Stimulated activated CD4-positive, alpha-beta T cell treated with anti-CD3 and anti-CD28 coated beads, TNF-alpha, amount 100 ng/mL, for 48 hours (primary cell): ENCODE measurements at regions not wholly inside any gene's neighbourhood (a gene's known extent, or its start where the extent isn't known, plus 50 kb on each side); places are given as distances from the start of the nearest gene placed in this dataset.
"Not testable (repeated sequence)": the region's sequence is repeated elsewhere in the genome, so short reads cannot be mapped to it uniquely, and the experiment has no call there.

ENCODE experiments used
- DNase-seq, 3 donors: peaks; one replicate each; pipeline ENCODE4 v3.0.0-alpha.2; 2020; ENCODE audit warnings: low read depth in 3 of 3

GRCh38 chr2:18312818-18313217 is 247.6 kb downstream of the RDH14 start:
- DNase-seq = no peak

- no peak for DNase-seq
These were observed 248.8 kb downstream of the RDH14 start for GRCh38 chr2:18311420-18312195.

GRCh38 chr2:18309627-18310026 is 250.8 kb downstream of the RDH14 start:
- no peak for DNase-seq

GRCh38 chr2:18309188-18309587 is 251.3 kb downstream of the RDH14 start:
- no peak for DNase-seq

- no peak for DNase-seq
These were observed 255.6 kb downstream of the RDH14 start for GRCh38 chr2:18304849-18305248.

- no peak for DNase-seq
These were observed 258.9 kb downstream of the RDH14 start for GRCh38 chr2:18301421-18302139.

GRCh38 chr2:18299423-18300212 is 260.8 kb downstream of the RDH14 start:
- no peak for DNase-seq

GRCh38 chr2:18297534-18298058 is 262.9 kb downstream of the RDH14 start:
- DNase-seq = no peak

GRCh38 chr2:18290386-18290785 is 270.1 kb downstream of the RDH14 start:
- DNase-seq = no peak

GRCh38 chr2:18286897-18287296 is 273.6 kb downstream of the RDH14 start:
- no peak for DNase-seq

- DNase-seq = no peak
These were observed 276.1 kb downstream of the RDH14 start for GRCh38 chr2:18284331-18284730.

- no peak for DNase-seq
These were observed 278.4 kb downstream of the RDH14 start for GRCh38 chr2:18282026-18282425.

- no peak for DNase-seq
These were observed 283.8 kb downstream of the RDH14 start for GRCh38 chr2:18276583-18277075.

- DNase-seq = no peak
These were observed 287.2 kb downstream of the RDH14 start for GRCh38 chr2:18273205-18273604.

- no peak for DNase-seq
These were observed 288.3 kb downstream of the RDH14 start for GRCh38 chr2:18272148-18272494.

- DNase-seq = no peak
These were observed 288.9 kb downstream of the RDH14 start for GRCh38 chr2:18271370-18272147.

GRCh38 chr2:18268400-18268799 is 292.1 kb downstream of the RDH14 start:
- DNase-seq = no peak

GRCh38 chr2:18267501-18267900 is 293.0 kb downstream of the RDH14 start:
- DNase-seq = no peak

GRCh38 chr2:18266699-18267098 is 293.8 kb downstream of the RDH14 start:
- DNase-seq = not testable (repeated sequence)

- DNase-seq = no peak
These were observed 294.6 kb downstream of the RDH14 start for GRCh38 chr2:18265614-18266586.
